Transverse colon (tissue), 4 donors: ENCODE measurements at regions not wholly inside any gene's neighbourhood (a gene's known extent, or its start where the extent isn't known, plus 50 kb on each side); places are given as distances from the start of the nearest gene placed in this dataset.

Experiments used
- DNase-seq: peaks from one replicate; pipeline ENCODE4 v3.0.0-alpha.2; 2019
- H3K27ac ChIP-seq, 4 donors: fragments of 200-600 bp; sonication (generic); 2 replicates each; pipeline ENCODE4 v1.5.1; 2016 to 2018; ENCODE audit warnings: inconsistent platforms in 4 of 4
- H3K27me3 ChIP-seq: fragments of 200-600 bp; sonication (generic); 2 replicates; pipeline ENCODE4 v1.5.1; 2017; ENCODE audit warnings: inconsistent platforms
- H3K36me3 ChIP-seq, 4 donors: fragments of 200-600 bp; sonication (generic); 2 replicates each; pipeline ENCODE4 v1.5.1; 2017 to 2019; ENCODE audit warnings: inconsistent platforms in 4 of 4
- H3K4me1 ChIP-seq, 4 donors: fragments of 200-600 bp; sonication (generic); 2 replicates each; pipeline ENCODE4 v1.5.1; 2017 to 2020; ENCODE audit warnings: inconsistent platforms in 4 of 4
- H3K4me3 ChIP-seq, 4 donors: fragments of 200-600 bp; sonication (generic); 1 replicate in 1 of 4; 2 replicates in 3 of 4; pipeline versions ENCODE4 v1.5.1 to v1.6.1; 2017 to 2019; ENCODE audit warnings: inconsistent platforms in 4 of 4
- H3K9me3 ChIP-seq, 2 donors: fragments of 200-600 bp; sonication (generic); 2 replicates each; pipeline ENCODE4 v1.5.1; 2017 to 2019; ENCODE audit warnings: inconsistent platforms in 2 of 2
- EP300 ChIP-seq: sonication (generic); formaldehyde crosslinking; IDR thresholded peaks from one replicate; pipeline ENCODE4 v1.6.1; 2017; ENCODE audit warnings: antibody characterized with exemption, low read depth
- POLR2A ChIP-seq: fragments of 450-650 bp; IDR thresholded peaks from one replicate; pipeline ENCODE4 v1.6.1; 2016; ENCODE audit warnings: antibody characterized with exemption, mild to moderate bottlenecking, moderate library complexity
- POLR2AphosphoS5 ChIP-seq, 3 donors: sonication (generic); formaldehyde crosslinking; IDR thresholded peaks; one replicate each; pipeline ENCODE4 v1.6.1; 2016; ENCODE audit warnings: antibody characterized with exemption in 3 of 3
- WGBS, 2 donors: methylation state at CpG; one replicate each; pipeline ENCODE4 v1.1.5; 2018; ENCODE audit warnings: low coverage in 1 of 2; 5-methylcytosine and 5-hydroxymethylcytosine counted together
- in situ Hi-C, 4 donors: fragments of 200-750 bp; cut with MboI; loops; one replicate each; pipeline versions ENCODE4 v1.15.0 to v1.15.1; 2017; ENCODE audit warnings: low sequenced_read_pairs in 3 of 4, low pct_ligation_motif_present in 1 of 4, low pct_unique_long_range_greater_than_20kb in 1 of 4
- intact Hi-C: fragments of 100-400 bp; cut with DNase I; formaldehyde crosslinking; loops from one replicate; pipeline ENCODE4 v1.15.1; 2023; ENCODE audit warnings: low total_unique reads
- TF ChIP-seq, protein P1 (sequence below), 5 experiments: fragments of 200-600 bp in 3 of 5; fragments of 450-650 bp in 2 of 5; sonication (generic) in 3 of 5; IDR thresholded peaks; 1 replicate in 2 of 5; 2 replicates in 3 of 5; pipeline ENCODE4 v1.5.1; 2016 to 2017; ENCODE audit warnings: antibody characterized with exemption in 5 of 5, inconsistent platforms in 3 of 5, mild to moderate bottlenecking in 2 of 5, moderate library complexity in 1 of 5

DNA sequence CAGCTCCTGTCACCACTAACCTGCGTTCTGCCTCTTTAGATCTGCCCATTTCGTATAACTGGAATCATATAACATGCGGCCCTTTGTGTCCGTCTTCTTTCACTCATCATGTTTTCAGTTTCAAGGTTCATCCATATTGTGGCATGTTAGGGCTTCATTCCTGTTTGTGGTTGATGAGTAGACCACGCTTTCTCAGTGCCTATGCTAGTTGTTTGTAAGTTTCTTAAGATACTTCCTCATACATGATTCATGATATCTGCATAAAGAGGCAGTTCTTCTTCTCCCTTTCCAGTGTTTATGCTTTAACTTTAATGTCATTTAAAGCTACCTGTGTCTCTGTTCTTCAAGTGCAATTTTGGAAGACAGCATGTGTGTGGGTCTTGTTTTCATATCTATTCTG, 79.5 kb upstream of the FAM20C start:
- in situ Hi-C loops = no loop called here
- TF ChIP-seq POLR2AphosphoS5 (IDR thresholded peaks at IDR 0.05) = no peak
- TF ChIP-seq, protein P1, sequence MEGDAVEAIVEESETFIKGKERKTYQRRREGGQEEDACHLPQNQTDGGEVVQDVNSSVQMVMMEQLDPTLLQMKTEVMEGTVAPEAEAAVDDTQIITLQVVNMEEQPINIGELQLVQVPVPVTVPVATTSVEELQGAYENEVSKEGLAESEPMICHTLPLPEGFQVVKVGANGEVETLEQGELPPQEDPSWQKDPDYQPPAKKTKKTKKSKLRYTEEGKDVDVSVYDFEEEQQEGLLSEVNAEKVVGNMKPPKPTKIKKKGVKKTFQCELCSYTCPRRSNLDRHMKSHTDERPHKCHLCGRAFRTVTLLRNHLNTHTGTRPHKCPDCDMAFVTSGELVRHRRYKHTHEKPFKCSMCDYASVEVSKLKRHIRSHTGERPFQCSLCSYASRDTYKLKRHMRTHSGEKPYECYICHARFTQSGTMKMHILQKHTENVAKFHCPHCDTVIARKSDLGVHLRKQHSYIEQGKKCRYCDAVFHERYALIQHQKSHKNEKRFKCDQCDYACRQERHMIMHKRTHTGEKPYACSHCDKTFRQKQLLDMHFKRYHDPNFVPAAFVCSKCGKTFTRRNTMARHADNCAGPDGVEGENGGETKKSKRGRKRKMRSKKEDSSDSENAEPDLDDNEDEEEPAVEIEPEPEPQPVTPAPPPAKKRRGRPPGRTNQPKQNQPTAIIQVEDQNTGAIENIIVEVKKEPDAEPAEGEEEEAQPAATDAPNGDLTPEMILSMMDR (IDR thresholded peaks at IDR 0.05) = no peak
- Histone ChIP-seq H3K36me3 (no peaks in the 10 kb centered on the region), H3K4me3 (no peak overlapping the region), H3K27ac (no peak overlapping the region), H3K4me1 (peaks cover 0 to 10% (median 2%) of the 10 kb centered on the region in 4 donors), H3K27me3 (no peaks in the 10 kb centered on the region), H3K9me3 (peaks cover 0 to 9% of the 10 kb centered on the region in 2 donors)
- intact Hi-C loops = no loop called here
- DNase-seq = no peak
- 85 to 91% methylated on average over 5 of the region's 5 CpGs for WGBS, 2 donors

DNA sequence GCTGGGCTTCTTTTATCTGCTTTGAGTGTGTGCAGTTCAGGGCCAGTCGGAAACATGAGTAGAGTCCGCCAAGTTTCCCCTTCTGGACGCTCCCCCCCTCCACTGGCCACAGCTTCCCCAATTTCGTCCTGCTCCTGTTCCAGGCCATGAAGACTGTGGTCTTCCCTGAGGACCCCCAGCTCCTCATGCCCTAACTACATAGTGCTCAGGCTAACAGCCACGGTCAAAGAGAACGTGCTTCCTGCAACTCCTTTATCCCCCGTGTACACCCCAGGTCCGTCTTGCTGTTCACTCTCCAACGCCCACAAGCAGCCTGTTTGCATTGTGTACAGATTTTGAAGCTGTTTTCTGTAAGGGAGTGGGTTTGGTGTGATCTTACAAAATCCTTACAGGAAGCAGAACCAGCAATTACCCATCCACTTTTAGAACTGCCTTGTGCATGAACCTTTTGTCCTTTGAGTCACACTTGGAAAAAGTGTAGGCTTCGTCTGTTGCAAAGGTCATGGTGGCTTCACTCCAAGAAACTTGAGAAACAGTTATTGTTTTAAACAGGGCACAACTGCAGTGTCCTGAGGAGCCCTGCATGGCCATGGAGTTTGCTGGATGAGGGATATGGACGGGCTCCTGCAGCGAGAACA, 77.0 kb upstream of the FAM20C start:
- Histone ChIP-seq H3K27ac (peak overlapping the region; percentile 29 to 64 (median 56)), H3K27me3 (peaks cover 12% of the 10 kb centered on the region), H3K4me3 (no peak overlapping the region), H3K9me3 (peaks cover 0 to 9% of the 10 kb centered on the region in 2 donors), H3K4me1 (peaks cover 0 to 26% (median 5%) of the 10 kb centered on the region in 4 donors), H3K36me3 (no peaks in the 10 kb centered on the region)
- WGBS, 2 donors = 57 to 58% methylated on average over 9 to 12 of the region's 12 CpGs
- intact Hi-C loops (no loop called here), in situ Hi-C loops (no loop called here)
- peak in 2 of 3 donors; percentile 30 to 34 for TF ChIP-seq POLR2AphosphoS5 (IDR thresholded peaks at IDR 0.05)
- no peak for TF ChIP-seq POLR2A
- DNase-seq = no peak

DNA sequence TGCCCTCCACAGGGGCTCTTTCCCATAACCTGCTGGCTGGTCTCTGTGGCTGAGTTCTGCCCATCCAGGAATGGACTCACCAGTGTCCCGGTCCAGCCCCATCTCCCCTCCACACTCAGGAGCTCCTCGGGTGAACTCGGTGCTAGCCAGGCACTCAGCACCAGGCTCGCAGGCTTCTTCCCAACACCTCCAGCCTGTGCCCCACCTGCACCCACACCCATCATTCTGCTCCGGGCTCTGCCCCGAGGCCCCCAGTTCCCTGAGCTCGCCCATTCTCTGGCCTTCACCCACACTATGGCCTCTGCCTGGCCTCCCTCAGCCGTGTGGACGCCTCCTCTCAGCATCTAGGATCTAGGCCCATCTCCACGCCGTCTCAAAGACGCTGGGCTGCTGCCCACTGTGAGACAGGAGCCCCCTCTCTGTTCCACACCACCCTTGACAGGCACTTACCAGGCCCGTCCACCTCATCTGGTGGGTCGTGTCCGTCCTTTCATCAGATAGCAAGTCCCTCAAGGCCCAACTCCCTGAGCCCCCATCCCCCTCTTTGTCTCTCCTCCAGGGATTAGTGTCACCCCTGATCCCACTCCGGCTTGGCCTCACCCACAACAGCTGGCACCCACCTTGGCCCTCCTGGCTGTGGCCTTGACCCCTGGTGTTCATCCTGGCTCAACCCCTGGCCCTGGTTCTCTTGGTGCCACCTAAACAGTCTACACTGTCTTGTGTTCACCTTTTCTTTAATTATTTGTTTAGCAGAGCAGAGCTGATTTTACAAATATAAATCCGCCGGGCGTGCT, 76.0 kb upstream of the FAM20C start:
- Histone ChIP-seq H3K36me3 (no peaks in the 10 kb centered on the region), H3K9me3 (peaks cover 0 to 6% of the 10 kb centered on the region in 2 donors), H3K27ac (peak overlapping the region; percentile 29 to 64 (median 45)), H3K27me3 (peaks cover 19% of the 10 kb centered on the region), H3K4me3 (no peak overlapping the region), H3K4me1 (peaks cover 0 to 26% (median 5%) of the 10 kb centered on the region in 4 donors)
- in situ Hi-C loops = no loop called here
- DNase-seq = no peak
- TF ChIP-seq POLR2AphosphoS5 (IDR thresholded peaks at IDR 0.05) (no peak), POLR2A (no peak), EP300 (no peak)
- TF ChIP-seq, protein P1 (IDR thresholded peaks at IDR 0.05) = no peak
- intact Hi-C loops = no loop called here
- 90 to 93% methylated on average over 3 to 19 of the region's 19 CpGs for WGBS, 2 donors

DNA sequence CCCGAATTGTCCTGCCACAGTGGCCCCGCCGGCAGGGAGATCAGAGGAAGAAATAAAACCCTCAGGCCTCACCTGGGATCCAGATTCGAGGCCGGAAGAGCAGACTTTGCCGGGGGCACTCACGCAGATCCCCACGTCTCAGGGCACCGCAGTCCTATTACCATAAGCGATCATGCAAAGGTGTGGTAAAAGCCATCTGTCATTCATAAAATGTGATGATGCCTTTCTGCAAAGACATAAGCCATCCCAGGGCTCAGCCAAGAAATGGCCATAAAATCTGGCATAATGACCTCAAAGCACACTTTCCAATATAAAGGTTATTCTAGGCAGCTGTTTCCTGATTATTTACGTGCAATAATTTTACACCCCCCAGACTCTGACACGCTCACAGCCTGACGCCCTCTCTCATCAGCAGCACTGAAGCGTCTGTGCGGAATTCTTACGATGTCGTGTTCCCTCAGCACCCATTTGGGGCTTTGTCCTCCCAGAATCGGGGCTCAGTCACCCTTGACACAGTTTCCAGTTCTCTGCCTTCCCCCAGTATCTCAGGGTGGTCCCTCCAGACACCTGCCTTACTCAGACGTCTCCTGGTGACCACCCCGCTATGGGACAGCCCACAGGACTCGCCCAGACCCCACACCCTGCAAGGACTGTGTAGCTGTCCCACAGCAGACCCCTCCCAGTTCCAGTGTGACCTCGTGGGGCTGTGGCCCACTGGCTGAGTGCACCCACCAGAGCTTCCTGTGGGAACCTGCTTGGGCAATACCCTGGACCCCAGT, 74.3 kb upstream of the FAM20C start:
- Histone ChIP-seq H3K9me3 (no peaks in the 10 kb centered on the region), H3K27me3 (peaks cover 19% of the 10 kb centered on the region), H3K27ac (peak overlapping the region in 1 of 4 donors; percentile 65), H3K36me3 (no peaks in the 10 kb centered on the region), H3K4me1 (peaks cover 0 to 26% (median 5%) of the 10 kb centered on the region in 4 donors), H3K4me3 (no peak overlapping the region)
- in situ Hi-C loops (no loop called here), intact Hi-C loops (no loop called here)
- TF ChIP-seq EP300 (no peak), POLR2AphosphoS5 (IDR thresholded peaks at IDR 0.05) (no peak), POLR2A (no peak)
- TF ChIP-seq, protein P1 (IDR thresholded peaks at IDR 0.05) = no peak
- 54% methylated on average over 21 of the region's 22 CpGs; no CpG with 5 or more reads in 1 of the 2 donors for WGBS, 2 donors
- no peak for DNase-seq
